ENCODE measurements at regions not wholly inside any gene's neighbourhood (a gene's known extent, or its start where the extent isn't known, plus 50 kb on each side); places are given as distances from the start of the nearest gene placed in this dataset.

- no peak for TF ChIP-seq EZH2 (IDR thresholded peaks at IDR 0.05; ENCODE audit: insufficient read depth, poor library complexity, severe bottlenecking)
- TF ChIP-seq EZH2phosphoT487 (IDR thresholded peaks at IDR 0.05; ENCODE audit: insufficient read depth, low read depth): no peak
Measured at GRCh38 chr6:3617192-3617631, 134.3 kb downstream of the PXDC1 start.

Measured in GM23248 (cell line).